ENCODE measurements at regions not wholly inside any gene's neighbourhood (a gene's known extent, or its start where the extent isn't known, plus 50 kb on each side); places are given as distances from the start of the nearest gene placed in this dataset.

DNA sequence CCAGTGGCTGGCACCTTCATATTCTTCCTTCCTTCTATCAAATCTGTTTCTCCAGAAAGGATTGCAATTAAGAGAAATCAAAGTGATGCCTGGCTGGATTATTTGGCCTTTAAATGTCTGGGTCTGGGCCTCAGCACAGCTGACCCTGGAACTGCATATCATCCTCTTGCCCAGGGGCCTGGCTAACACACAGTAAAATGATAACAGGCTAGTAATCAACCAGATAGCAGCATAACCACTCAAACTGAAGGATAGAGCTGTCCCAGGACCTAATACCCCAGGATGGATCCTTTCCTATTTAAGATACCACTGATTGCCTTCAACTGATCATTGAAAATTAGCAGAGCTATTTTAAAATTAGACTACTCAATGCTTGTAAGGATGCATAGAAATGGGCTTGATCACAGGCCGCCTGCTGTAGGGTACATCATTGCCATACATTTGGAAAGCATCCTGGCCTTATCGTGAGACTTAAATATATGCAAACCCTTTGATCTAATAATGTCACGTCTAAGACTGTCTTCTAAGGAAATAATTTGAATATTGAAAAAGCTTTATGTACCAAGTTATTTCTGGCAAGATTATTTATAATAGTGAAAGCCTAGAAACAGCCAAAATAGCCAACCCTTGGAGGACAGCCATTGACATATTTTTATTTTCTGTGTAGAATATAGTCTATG is 144.0 kb upstream of the CHST15 start:
- TF ChIP-seq, protein P1, sequence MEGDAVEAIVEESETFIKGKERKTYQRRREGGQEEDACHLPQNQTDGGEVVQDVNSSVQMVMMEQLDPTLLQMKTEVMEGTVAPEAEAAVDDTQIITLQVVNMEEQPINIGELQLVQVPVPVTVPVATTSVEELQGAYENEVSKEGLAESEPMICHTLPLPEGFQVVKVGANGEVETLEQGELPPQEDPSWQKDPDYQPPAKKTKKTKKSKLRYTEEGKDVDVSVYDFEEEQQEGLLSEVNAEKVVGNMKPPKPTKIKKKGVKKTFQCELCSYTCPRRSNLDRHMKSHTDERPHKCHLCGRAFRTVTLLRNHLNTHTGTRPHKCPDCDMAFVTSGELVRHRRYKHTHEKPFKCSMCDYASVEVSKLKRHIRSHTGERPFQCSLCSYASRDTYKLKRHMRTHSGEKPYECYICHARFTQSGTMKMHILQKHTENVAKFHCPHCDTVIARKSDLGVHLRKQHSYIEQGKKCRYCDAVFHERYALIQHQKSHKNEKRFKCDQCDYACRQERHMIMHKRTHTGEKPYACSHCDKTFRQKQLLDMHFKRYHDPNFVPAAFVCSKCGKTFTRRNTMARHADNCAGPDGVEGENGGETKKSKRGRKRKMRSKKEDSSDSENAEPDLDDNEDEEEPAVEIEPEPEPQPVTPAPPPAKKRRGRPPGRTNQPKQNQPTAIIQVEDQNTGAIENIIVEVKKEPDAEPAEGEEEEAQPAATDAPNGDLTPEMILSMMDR (IDR thresholded peaks at IDR 0.05) = no peak
- no peak for TF ChIP-seq POLR2AphosphoS5 (IDR thresholded peaks at IDR 0.05)
- TF ChIP-seq POLR2A (IDR thresholded peaks at IDR 0.05) = no peak

Data from sigmoid colon (tissue), 4 donors.